Myocyte (in vitro differentiated cells): ENCODE measurements at regions not wholly inside any gene's neighbourhood (a gene's known extent, or its start where the extent isn't known, plus 50 kb on each side); places are given as distances from the start of the nearest gene placed in this dataset.

ENCODE experiments used
- DNase-seq: peaks from one replicate; pipeline ENCODE4 v3.0.0-alpha.2; 2012; ENCODE audit warnings: low read depth

DNA sequence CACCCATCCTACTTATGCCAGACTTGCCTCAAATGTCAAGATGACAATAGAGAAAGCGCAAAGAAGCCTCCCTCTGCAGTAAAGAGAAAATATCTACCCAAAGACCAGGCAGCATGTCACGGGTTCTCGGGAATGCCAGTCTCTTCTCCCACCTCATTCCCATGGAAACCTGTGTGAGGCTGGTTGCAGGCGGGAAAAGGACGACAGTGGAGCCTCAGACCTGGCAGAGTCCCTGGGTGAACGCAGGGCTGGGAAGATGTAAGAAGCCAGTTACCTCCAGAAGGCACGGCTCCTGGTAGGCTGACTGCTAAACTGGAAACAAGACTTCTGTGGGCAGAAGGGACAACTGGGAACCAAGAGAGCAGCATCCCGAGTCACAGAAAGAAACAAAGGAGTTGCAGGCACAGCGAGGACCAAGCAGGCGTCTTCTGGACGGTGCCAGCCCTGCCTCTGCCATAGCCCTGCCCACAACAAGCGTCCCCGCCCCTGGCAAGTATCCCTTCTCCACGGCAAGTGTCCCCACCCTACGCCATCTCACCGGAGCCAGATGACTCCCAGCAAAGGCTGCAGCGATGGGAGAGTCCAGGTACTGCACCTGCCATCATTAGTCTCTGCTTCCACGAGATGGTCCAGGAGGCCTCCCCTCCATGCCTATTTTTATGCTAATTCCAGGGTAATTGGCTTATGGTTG is 440.8 kb upstream of the MYT1L start:
- DNase-seq, result no peak

DNA sequence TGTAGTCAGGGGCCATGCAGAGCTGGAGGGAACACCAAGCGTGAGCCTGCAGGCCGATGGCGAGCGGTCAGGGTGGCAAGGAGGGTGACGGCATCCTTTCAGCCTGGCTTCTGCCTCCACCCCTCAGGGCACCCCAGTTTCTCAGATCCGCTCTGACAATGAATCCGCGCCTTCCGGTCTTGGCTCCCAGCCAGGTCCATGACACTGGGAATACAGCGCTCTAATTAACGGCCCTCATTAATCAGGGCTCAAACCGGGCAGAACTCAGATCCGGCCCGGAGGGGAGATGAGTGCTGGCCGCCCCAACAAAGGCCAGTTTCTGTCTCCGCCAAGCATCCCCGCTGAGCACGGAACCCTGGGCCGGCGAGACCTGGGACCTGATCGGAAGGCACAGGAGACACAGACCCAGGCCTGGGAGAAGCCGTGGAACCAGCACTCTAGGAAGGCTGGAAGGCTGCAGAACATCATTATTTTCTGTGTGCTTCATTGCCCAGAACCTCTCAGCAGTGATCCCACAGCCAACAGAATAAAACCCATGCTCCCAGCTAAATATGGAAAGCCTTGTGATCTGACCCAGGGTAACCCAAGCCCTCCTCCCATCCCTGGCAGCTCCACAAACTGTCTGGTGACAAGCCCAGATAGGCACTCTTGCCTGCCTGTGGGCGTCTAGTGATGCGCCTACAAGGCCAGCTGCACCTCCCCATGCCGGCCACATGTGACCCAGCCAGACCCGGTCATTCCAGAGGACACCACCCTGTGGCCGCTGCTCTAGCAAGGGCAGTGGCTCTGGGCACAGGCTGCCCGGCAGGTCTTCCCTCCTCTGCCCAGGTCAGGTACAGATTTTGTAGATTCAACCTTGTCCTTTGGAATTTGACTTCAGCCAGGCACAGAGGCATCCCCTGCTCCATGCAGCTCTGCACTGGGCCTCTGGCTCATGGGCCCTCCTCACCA is 438.7 kb upstream of the MYT1L start:
- DNase-seq, result peak; percentile 2

DNA sequence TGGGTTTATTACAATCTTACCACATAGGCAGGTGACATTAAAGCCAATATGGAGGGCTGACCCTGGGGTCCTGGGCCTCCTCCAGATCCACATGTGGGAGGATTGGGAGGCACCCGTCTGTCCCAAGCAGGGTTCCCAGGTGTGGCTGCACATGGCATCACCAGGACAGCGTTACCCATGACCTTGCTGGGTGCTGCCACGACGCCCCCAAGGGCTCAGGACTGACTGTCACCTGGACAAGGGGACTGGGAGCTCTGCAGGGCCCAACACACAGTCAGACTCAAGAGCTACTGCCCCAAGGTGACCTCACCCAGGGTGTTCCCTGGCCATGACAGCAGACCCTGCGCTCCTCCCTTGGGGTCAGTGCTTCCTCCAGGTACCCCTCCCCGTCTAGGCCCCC is 437.4 kb upstream of the MYT1L start:
- no peak for DNase-seq

DNA sequence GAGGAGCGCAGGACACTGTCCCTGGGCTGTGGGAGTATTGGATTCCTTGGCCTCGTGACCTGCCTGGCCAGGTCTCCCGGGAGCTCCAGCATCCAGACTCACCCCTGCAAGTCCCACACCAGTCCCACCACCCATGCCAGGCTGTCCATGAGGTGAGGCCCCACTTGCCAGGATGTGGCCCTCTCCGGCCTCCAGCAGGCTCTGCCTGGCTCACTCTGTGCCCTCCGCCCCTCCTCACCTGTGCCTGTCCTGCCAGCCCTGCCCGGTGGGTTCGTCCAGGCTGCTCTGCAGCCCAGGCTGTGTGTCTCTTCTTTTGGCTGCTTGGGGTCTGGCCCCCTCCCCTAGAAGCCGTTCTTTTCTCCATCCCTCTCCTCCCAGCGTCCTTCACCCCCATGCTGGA is 436.8 kb upstream of the MYT1L start:
- DNase-seq, result no peak

DNA sequence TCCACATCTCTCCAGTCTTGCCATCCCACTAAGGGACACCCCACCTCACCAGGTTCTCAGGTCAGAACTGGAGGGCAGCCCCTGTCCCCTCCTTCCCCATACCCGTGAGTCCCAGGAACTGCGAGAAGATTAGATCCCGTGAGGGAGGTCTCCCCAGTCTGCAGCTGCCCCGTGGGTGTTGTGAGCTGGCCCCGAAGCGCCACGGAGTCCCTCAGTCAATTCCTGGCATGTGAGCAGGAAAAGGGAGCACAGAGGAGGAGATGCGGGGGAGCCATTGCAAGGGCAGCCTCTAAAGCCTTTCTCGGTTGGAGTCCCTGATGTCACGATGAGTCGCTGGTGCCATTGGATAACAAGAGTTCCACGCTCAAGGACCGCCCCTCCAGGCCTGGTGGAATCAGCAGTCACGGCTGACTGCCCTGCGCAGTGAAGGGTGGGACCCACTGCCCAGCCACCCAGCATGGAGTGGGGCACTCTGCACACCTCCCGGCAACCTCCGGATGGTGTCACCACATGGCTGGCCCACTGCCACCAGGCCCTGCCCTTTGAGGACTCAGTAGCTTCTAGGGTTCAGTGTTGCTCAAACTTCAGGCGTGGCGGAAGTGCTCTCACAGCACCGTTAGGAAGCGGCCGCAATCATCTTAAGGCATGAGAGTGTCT is 434.9 kb upstream of the MYT1L start:
- DNase-seq, result no peak

DNA sequence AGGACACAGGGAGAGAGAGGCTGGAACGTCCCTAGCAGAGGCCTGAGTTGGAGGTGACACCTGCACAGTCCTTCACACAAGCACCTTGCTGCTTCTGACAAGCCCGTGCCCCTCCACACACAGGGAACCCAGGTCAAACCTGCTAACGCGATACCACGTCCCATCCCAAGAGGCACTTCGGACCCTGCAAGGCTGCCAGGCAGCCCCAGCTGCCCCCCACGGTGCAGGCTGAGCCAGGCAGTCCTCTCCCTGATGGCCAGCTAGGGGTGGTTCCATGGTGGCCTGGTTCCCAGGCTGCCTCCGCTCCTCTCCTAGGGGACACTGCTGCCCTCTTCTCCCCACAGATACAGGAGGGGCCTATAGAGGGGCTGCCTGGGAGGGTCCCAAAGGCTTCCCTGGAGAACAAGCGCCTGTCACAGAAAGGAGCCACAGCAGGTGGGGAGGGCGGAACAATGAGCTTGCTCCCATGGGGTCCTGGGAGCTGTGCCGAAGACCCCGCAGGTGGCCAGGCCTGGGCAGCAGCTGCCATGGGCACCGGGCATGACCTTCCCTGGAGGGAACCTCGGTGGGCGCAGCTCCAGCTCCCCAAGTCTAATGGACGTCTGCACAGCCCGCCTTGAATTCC is 434.2 kb upstream of the MYT1L start:
- DNase-seq, result no peak

DNA sequence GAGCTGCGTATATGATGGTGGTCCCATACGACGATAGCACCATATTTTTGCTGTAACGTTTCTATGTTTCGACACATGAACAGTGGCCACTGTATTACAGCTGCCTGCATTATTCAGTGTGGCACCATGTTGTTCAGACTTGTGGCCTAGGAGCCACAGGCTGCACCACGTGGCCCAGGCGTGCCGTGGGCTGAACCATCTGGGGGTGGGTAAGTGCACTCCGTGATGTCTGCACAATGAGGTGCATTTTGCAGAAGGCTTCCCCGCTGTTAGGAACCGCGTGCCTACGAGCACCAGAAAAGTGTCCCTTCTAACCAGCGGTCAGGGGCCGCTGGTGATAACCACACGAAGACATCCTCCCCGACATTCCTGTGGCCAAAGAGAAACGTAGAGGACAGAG is 433.7 kb upstream of the MYT1L start:
- no peak for DNase-seq

DNA sequence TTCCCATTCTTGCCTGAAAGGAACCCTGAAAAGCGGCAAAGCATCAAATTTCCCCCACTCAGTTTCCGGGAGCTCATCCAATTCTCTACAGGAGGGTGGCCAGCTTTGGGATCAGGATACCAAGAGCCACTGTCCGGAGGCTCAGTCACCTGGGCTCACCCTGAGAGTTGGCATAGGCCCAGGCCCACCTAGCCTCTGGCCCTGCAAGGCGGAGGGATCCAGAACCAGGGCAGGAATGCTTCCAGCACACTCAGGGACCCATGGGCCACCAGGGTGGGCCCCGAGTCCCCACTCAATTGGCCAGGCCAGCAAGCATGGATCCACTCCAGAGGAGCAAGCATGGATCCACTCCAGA is 432.9 kb upstream of the MYT1L start:
- no peak for DNase-seq

DNA sequence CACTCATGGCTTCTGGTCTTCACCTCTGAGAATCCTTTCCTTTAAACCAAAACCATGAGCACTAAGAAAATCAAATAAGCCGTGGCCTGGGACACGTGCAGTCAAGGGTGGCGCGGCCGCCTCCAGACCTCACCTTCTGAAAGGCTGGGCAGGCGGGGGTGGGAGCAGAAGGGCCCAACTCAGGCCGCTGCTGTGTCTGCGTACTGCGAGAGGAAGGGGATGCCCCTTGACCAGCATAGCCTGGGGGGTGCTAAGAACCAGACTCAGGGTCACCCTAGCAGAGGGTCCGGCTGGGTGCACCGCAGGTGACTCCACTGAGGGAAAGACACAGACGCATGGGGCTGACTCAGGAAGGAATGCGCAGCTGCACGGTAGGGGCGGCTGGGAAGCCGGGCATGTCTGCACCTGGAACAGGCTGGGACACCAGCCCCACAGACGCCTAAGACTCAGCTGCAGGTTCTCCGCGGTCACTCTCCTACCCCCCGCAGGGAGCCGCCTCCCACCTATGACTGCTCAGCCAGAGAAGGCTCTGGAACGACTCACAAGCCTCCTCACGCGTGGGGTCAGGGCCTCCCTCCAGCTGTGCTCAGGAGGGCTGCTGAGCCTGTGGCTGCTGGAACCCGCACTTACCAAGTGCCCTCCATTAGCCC is 432.4 kb upstream of the MYT1L start:
- DNase-seq, result no peak

DNA sequence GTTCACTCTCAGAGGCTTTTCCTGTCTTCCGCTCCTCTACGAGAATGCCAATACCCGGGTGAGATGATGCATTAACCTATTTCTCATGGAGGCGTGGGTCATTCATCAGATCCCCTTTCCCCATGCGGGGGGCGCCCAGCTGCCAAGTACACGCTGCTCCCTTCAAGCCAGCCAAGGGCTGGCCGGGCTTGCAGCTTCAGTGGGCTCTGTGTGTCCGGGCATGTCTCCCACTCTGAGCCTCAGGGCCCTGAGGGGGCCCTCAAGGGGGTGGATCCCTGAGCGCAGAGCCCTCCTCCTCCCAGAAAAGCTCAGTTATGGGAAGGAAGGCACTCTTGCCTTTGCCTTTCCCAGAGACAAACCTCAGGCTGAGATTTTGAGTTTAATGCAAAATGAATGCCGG is 431.8 kb upstream of the MYT1L start:
- DNase-seq, result no peak

DNA sequence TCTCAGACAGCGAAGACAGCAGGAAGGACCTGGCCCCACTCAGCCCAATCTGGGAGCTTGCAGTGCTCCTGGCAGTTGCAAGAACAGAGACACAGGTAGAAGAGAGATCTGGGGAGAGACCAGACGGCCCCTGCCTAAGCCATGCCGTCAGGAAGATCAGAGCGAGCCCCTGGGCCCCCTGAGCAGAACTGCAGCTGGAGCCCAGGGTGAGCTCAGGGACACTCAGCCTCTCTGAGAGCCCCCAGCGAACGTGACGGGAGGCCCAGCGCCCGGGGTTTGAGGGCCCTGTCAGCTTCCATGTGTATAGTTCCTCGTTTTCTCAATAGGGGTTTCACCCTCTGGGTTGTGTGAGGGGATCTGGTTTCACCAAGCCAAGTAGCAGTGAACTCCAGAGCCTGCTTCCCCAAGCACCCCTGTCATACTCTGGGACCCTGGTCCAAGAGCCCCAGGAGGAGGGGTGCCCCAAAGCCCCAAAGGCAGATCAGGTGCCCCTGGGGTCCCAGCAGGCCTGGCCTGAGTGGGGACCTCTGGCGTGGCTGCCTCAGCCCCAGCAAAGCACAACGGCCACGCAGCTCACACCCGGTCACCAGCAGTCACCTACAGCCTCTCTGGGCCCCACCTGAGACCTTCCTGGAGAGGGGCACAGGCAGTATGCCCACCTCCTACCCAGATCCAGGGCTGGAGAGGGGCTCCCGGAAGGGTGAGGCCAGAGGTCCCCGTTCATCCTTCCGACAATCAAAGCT is 431.3 kb upstream of the MYT1L start:
- DNase-seq, result no peak

DNA sequence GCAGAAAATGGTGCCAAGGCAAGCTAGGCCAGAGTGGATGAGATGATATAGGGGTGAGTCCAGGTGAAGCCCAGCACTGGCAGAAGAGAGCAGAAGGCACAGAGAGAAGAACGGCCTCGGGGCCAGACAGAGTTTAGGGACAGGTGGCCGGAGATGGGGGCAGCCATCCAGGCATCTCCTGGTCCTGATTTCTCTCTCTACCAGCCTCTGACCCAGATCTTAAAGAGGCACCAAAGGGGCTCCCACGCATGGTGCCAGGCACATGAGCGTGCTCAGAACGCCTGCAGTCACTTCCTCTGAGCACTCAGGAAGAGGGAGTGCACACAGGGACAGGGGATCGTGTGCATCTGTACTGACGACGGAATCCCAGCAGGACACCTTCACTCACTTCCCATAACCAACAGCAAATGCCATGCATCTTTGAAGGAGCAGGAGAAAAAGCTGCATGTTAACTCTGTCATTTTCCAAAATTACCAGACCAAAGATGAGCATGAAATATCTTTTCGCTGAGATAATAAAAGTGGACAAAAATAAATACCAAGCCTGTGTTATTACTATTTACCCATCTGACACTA is 427.8 kb upstream of the MYT1L start:
- no peak for DNase-seq

DNA sequence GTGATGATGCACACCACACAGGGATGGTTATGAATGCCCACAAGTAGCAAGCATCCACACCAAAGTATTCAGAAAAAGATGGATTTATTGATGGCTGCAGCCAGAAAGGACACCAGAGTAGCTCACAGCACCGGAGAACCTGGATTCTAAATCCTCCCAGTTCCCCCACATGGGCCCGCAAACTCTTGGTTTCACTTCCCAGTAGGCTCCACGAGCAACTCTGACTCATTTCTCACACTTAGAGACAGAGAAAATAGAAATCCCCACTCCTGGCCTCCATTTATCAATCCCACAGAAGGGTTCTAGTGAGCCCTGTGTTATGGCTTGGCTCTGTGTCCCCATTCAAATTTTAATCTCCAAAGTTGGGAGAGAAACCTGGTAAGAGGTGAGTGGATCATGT is 426.7 kb upstream of the MYT1L start:
- no peak for DNase-seq

DNA sequence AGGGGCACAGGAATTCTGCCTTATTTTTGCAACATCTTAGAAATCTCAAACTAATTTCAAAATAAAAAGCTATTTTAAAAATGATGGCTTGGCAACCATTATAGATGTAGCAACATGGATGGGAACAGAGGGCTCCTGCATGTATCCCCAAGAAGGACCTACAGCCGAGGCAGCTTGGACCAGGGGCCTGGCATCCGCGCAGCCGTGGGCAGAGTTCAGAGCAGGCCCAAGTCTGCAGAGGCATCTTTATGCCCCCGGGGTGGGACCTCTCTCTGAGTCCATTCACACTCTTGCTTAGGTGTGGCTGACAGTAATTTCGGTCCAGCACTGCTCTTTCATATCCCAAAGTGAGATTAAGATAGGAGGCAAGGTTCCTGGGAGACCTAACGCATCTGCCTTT is 425.8 kb upstream of the MYT1L start:
- DNase-seq, result no peak

DNA sequence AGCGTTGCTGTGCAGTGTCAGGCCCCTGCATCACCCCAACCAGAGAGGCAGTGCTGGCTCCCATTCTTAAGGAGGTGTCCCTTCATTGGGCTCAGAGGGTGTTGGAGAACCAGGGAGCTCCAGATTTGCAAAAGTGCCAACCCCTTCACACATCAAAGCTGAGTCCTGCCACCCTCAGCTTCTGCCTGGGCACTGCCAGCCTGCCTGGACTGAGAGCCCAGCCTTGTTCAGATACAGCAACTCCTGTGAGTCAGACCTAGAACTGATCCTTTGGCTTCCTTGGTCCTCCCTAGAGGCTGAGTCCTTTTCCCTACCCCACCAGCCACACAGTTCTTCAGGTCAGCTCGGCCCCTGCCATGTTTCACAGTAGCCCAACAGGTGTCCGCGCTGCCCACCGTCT is 424.9 kb upstream of the MYT1L start:
- no peak for DNase-seq

DNA sequence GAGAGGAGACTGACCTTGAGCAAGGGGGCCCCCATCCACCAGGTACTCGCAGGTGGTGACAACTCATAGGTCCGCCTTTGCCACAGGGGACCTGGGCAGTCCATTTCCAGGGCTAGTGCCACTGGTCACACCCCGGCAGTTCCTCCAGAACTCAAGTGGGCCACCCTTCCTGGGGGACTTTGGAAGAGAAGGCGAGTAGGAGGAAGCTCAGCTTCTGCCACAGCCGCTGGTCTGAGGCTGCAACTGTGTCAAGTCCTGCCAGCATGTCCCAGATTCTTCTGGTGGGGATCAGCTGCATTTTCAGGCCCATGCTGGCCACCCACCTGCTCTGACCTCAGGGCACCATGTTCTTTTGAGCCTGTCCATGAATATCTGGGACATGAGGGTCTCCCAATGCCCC is 423.9 kb upstream of the MYT1L start:
- DNase-seq, result no peak

DNA sequence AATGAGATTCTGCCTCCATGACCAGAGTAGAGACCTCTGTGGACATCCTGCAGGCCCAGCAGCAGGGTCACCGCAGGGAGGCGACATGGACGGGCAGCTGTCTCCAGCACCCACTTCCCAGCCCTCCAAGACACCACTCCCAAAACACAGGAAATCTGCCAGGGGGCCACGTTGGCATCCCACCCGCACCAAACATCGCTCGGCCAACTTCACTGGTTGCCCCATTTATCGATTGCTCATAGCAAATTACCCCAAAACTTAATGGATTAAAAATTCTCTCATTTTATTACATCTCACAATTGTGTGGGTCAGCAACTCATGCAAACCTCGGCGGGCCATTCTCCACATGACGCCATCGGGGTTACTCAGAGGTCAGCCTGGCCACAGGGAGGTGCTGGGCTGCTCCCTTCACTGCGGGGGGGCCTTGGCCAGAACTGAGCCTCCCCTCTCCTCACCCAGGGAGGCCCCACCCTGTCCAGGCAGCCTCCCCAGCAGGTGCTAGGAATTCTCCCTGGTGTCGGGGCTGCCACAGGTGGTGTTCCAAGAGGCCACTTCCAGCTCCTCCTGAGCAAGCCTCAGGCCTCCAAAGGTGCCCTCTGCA is 420.7 kb upstream of the MYT1L start:
- DNase-seq, result no peak

DNA sequence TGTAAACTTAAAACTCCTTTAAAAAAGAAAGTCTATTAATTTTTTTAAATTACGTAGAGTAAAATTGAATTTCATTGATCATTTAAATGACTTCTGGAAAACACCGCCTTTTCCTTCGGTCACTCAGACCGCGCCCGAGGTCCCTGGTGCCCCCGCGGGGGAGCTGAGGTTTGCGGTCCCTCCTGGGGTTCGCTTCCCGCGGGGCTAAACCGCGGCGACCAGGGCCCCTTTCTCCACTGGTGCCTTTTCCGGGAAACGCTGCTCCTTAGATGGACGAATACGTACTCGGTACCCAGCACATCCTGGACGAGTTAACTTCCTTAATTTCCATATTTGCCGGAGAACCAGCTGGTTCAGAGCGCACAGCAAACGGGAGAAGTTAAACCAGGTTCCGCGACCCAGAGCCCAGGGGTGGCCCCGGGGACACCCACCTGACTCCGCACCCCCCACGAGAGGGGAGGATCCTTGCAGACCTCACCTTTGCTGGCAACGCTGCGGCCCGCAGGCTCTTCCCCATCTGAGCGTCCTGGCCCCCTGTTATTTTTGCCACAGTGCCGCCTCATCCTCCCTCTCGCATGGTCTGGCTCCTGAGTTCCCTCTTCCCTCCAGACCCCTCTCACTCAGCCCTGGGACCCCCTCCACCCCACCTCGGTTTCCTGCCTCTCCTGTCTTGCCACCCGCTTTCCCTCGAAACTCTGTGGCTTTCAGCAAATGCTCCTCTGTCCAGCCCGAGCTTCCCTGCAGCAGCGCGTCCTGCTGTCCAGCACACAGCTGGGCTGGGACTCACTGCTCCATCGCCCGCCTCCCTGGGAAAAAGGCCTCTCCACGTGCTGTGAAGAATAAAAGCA is 420.0 kb upstream of the MYT1L start:
- no peak for DNase-seq

DNA sequence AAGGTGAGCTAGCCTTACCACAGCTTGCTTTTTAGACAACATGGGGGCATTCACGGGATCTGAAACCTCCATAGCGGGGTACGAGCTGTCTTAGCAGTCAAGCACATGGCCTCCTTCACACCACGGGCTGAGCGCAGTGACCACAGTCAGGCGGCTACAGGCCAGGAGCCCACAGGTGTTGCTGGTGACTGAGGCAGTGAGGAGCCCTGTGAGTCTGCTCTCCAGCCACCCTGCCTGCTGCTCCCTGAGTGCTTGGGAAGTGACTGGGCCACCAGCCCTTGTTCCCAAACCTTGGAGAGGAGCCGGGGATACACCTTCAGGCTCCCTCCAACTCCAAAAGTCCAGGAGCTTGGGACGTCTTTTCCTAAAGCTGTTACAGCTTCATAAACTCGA is 418.1 kb upstream of the MYT1L start:
- no peak for DNase-seq
